ENCODE measurements at regions not wholly inside any gene's neighbourhood (a gene's known extent, or its start where the extent isn't known, plus 50 kb on each side); places are given as distances from the start of the nearest gene placed in this dataset.
"Not testable (repeated sequence)": the region's sequence is repeated elsewhere in the genome, so short reads cannot be mapped to it uniquely, and the experiment has no call there.

- Histone ChIP-seq H3K9me3 (ENCODE audit: control insufficient read depth in 2 of 2, insufficient read depth in 1 of 2, low read depth in 1 of 2, low read length in 1 of 2) (no peaks in the 10 kb centered on the region), H3K27ac (ENCODE audit: low read depth in 2 of 2, low read length in 1 of 2) (no peak overlapping the region), H3K4me1 (ENCODE audit: control insufficient read depth in 2 of 2, insufficient read depth in 2 of 2, low read length in 1 of 2) (no peaks in the 10 kb centered on the region), H3K27me3 (ENCODE audit: control insufficient read depth in 1 of 2, insufficient read depth in 2 of 2, low read length in 2 of 2) (no peaks in the 10 kb centered on the region), H3K4me3 (ENCODE audit: low read depth in 1 of 2, low read length in 2 of 2) (no peak overlapping the region), H3K36me3 (ENCODE audit: control insufficient read depth in 2 of 2, insufficient read depth in 2 of 2, low read length in 1 of 2) (no peaks in the 10 kb centered on the region)
- 53 to 63% methylated on average over 3 of the region's 3 CpGs for WGBS, 2 donors
Observed at GRCh38 chr16:26413780-26414179, 652.9 kb upstream of the C16orf82 start.

- WGBS, 2 donors, result 46 to 53% methylated on average over 8 of the region's 8 CpGs
- H3K9me3 ChIP-seq (ENCODE audit: control insufficient read depth in 2 of 2, insufficient read depth in 1 of 2, low read depth in 1 of 2, low read length in 1 of 2); H3K4me1 ChIP-seq (ENCODE audit: control insufficient read depth in 2 of 2, insufficient read depth in 2 of 2, low read length in 1 of 2); H3K36me3 ChIP-seq (ENCODE audit: control insufficient read depth in 2 of 2, insufficient read depth in 2 of 2, low read length in 1 of 2); H3K4me3 ChIP-seq (ENCODE audit: low read depth in 1 of 2, low read length in 2 of 2); H3K27ac ChIP-seq (ENCODE audit: low read depth in 2 of 2, low read length in 1 of 2); H3K27me3 ChIP-seq (ENCODE audit: control insufficient read depth in 1 of 2, insufficient read depth in 2 of 2, low read length in 2 of 2): not testable (repeated sequence)
Observed at GRCh38 chr16:26419458-26419857, 647.3 kb upstream of the C16orf82 start.

- H3K36me3 ChIP-seq (ENCODE audit: control insufficient read depth in 2 of 2, insufficient read depth in 2 of 2, low read length in 1 of 2), result no peaks in the 10 kb centered on the region
- no peak overlapping the region for H3K4me3 ChIP-seq (ENCODE audit: low read depth in 1 of 2, low read length in 2 of 2)
- H3K27ac ChIP-seq (ENCODE audit: low read depth in 2 of 2, low read length in 1 of 2), result no peak overlapping the region
- WGBS, 2 donors, result 83 to 92% methylated on average over 2 of the region's 2 CpGs
- H3K9me3 ChIP-seq (ENCODE audit: control insufficient read depth in 2 of 2, insufficient read depth in 1 of 2, low read depth in 1 of 2, low read length in 1 of 2), result peaks cover 0 to 3% of the 10 kb centered on the region in 2 donors
- no peaks in the 10 kb centered on the region for H3K4me1 ChIP-seq (ENCODE audit: control insufficient read depth in 2 of 2, insufficient read depth in 2 of 2, low read length in 1 of 2)
- H3K27me3 ChIP-seq (ENCODE audit: control insufficient read depth in 1 of 2, insufficient read depth in 2 of 2, low read length in 2 of 2), result no peaks in the 10 kb centered on the region
Observed at GRCh38 chr16:26430618-26431017, 636.1 kb upstream of the C16orf82 start.

DNA sequence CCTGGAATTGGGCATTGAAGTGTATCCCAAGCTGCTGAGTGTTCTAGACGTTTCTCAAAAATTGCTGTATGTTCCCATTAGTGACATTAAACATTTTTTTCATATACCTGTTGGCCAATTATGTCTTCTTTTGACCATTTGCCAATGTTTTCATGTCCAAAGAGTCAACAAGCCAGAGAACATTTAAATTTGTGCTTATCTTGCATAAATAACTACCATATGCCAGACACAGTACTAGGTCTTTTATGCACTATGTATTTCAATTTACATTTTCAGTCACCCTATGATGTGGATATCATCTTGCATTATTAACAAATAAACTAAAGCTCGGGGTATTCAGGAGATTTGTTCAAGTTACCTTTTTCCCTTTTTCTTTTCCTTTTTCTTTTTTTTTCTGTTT, 632.9 kb upstream of the C16orf82 start:
- WGBS, 2 donors, result 59 to 66% methylated on average over 2 of the region's 2 CpGs

GRCh38 chr16:26441178-26441577, 625.5 kb upstream of the C16orf82 start:
- Histone ChIP-seq H3K36me3 (ENCODE audit: control insufficient read depth in 2 of 2, insufficient read depth in 2 of 2, low read length in 1 of 2) (no peaks in the 10 kb centered on the region), H3K4me3 (ENCODE audit: low read depth in 1 of 2, low read length in 2 of 2) (no peak overlapping the region), H3K27me3 (ENCODE audit: control insufficient read depth in 1 of 2, insufficient read depth in 2 of 2, low read length in 2 of 2) (no peaks in the 10 kb centered on the region), H3K27ac (ENCODE audit: low read depth in 2 of 2, low read length in 1 of 2) (no peak overlapping the region), H3K4me1 (ENCODE audit: control insufficient read depth in 2 of 2, insufficient read depth in 2 of 2, low read length in 1 of 2) (no peaks in the 10 kb centered on the region), H3K9me3 (ENCODE audit: control insufficient read depth in 2 of 2, insufficient read depth in 1 of 2, low read depth in 1 of 2, low read length in 1 of 2) (no peaks in the 10 kb centered on the region)
- WGBS, 2 donors, result 43 to 54% methylated on average over 3 of the region's 3 CpGs

More for the DNA sequence above, 632.9 kb upstream of the C16orf82 start:
- Histone ChIP-seq H3K4me3 (ENCODE audit: low read depth in 1 of 2, low read length in 2 of 2) (no peak overlapping the region), H3K27me3 (ENCODE audit: control insufficient read depth in 1 of 2, insufficient read depth in 2 of 2, low read length in 2 of 2) (no peaks in the 10 kb centered on the region), H3K4me1 (ENCODE audit: control insufficient read depth in 2 of 2, insufficient read depth in 2 of 2, low read length in 1 of 2) (no peaks in the 10 kb centered on the region), H3K27ac (ENCODE audit: low read depth in 2 of 2, low read length in 1 of 2) (no peak overlapping the region), H3K36me3 (ENCODE audit: control insufficient read depth in 2 of 2, insufficient read depth in 2 of 2, low read length in 1 of 2) (no peaks in the 10 kb centered on the region), H3K9me3 (ENCODE audit: control insufficient read depth in 2 of 2, insufficient read depth in 1 of 2, low read depth in 1 of 2, low read length in 1 of 2) (peaks cover 0 to 3% of the 10 kb centered on the region in 2 donors)

DNA sequence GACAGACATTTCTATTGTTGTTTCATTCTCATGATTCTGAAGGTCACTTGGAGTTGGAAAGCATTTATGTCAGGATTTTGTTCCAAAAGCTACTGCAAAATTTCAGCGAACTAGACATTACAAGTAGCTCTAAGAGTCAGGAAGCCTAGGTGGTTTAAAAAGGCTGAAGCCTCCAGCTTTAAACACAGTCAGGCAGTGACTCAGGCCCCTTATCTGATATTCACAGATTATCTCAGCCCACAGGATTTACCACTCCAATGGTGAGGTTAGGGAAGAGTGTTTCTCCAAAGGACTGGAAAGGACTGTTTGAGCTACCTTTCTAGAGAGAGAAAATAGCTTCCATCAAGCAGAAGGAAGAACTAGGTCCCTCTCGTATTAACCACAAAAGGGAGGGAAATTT, 624.4 kb upstream of the C16orf82 start:
- Histone ChIP-seq H3K27ac (ENCODE audit: low read depth in 2 of 2, low read length in 1 of 2) (no peak overlapping the region), H3K27me3 (ENCODE audit: control insufficient read depth in 1 of 2, insufficient read depth in 2 of 2, low read length in 2 of 2) (no peaks in the 10 kb centered on the region), H3K9me3 (ENCODE audit: control insufficient read depth in 2 of 2, insufficient read depth in 1 of 2, low read depth in 1 of 2, low read length in 1 of 2) (no peaks in the 10 kb centered on the region), H3K36me3 (ENCODE audit: control insufficient read depth in 2 of 2, insufficient read depth in 2 of 2, low read length in 1 of 2) (no peaks in the 10 kb centered on the region), H3K4me1 (ENCODE audit: control insufficient read depth in 2 of 2, insufficient read depth in 2 of 2, low read length in 1 of 2) (no peaks in the 10 kb centered on the region), H3K4me3 (ENCODE audit: low read depth in 1 of 2, low read length in 2 of 2) (no peak overlapping the region)
- 67 to 72% methylated on average over 2 of the region's 2 CpGs for WGBS, 2 donors

GRCh38 chr16:26447570-26447969, 619.2 kb upstream of the C16orf82 start:
- H3K9me3 ChIP-seq (ENCODE audit: control insufficient read depth in 2 of 2, insufficient read depth in 1 of 2, low read depth in 1 of 2, low read length in 1 of 2), result no peaks in the 10 kb centered on the region
- H3K36me3 ChIP-seq (ENCODE audit: control insufficient read depth in 2 of 2, insufficient read depth in 2 of 2, low read length in 1 of 2), result no peaks in the 10 kb centered on the region
- H3K27ac ChIP-seq (ENCODE audit: low read depth in 2 of 2, low read length in 1 of 2), result no peak overlapping the region
- H3K4me1 ChIP-seq (ENCODE audit: control insufficient read depth in 2 of 2, insufficient read depth in 2 of 2, low read length in 1 of 2), result no peaks in the 10 kb centered on the region
- no peaks in the 10 kb centered on the region for H3K27me3 ChIP-seq (ENCODE audit: control insufficient read depth in 1 of 2, insufficient read depth in 2 of 2, low read length in 2 of 2)
- WGBS, 2 donors, result 84 to 93% methylated on average over 5 of the region's 5 CpGs
- H3K4me3 ChIP-seq (ENCODE audit: low read depth in 1 of 2, low read length in 2 of 2), result no peak overlapping the region

GRCh38 chr16:26453215-26453614, 613.5 kb upstream of the C16orf82 start:
- Histone ChIP-seq H3K9me3 (ENCODE audit: control insufficient read depth in 2 of 2, insufficient read depth in 1 of 2, low read depth in 1 of 2, low read length in 1 of 2) (no peaks in the 10 kb centered on the region), H3K27ac (ENCODE audit: low read depth in 2 of 2, low read length in 1 of 2) (no peak overlapping the region), H3K27me3 (ENCODE audit: control insufficient read depth in 1 of 2, insufficient read depth in 2 of 2, low read length in 2 of 2) (no peaks in the 10 kb centered on the region), H3K4me1 (ENCODE audit: control insufficient read depth in 2 of 2, insufficient read depth in 2 of 2, low read length in 1 of 2) (no peaks in the 10 kb centered on the region), H3K4me3 (ENCODE audit: low read depth in 1 of 2, low read length in 2 of 2) (no peak overlapping the region), H3K36me3 (ENCODE audit: control insufficient read depth in 2 of 2, insufficient read depth in 2 of 2, low read length in 1 of 2) (no peaks in the 10 kb centered on the region)
- 32 to 43% methylated on average over 1 of the region's 1 CpG for WGBS, 2 donors

- Histone ChIP-seq H3K27me3 (ENCODE audit: control insufficient read depth in 1 of 2, insufficient read depth in 2 of 2, low read length in 2 of 2) (no peaks in the 10 kb centered on the region), H3K4me3 (ENCODE audit: low read depth in 1 of 2, low read length in 2 of 2) (no peak overlapping the region), H3K4me1 (ENCODE audit: control insufficient read depth in 2 of 2, insufficient read depth in 2 of 2, low read length in 1 of 2) (no peaks in the 10 kb centered on the region), H3K27ac (ENCODE audit: low read depth in 2 of 2, low read length in 1 of 2) (no peak overlapping the region), H3K36me3 (ENCODE audit: control insufficient read depth in 2 of 2, insufficient read depth in 2 of 2, low read length in 1 of 2) (no peaks in the 10 kb centered on the region), H3K9me3 (ENCODE audit: control insufficient read depth in 2 of 2, insufficient read depth in 1 of 2, low read depth in 1 of 2, low read length in 1 of 2) (no peaks in the 10 kb centered on the region)
- 61 to 75% methylated on average over 2 of the region's 2 CpGs for WGBS, 2 donors
Observed at GRCh38 chr16:26454102-26454501, 612.6 kb upstream of the C16orf82 start.

- H3K27me3 ChIP-seq (ENCODE audit: control insufficient read depth in 1 of 2, insufficient read depth in 2 of 2, low read length in 2 of 2), result no peaks in the 10 kb centered on the region
- H3K9me3 ChIP-seq (ENCODE audit: control insufficient read depth in 2 of 2, insufficient read depth in 1 of 2, low read depth in 1 of 2, low read length in 1 of 2), result no peaks in the 10 kb centered on the region
- no peak overlapping the region for H3K4me3 ChIP-seq (ENCODE audit: low read depth in 1 of 2, low read length in 2 of 2)
- H3K27ac ChIP-seq (ENCODE audit: low read depth in 2 of 2, low read length in 1 of 2), result no peak overlapping the region
- H3K36me3 ChIP-seq (ENCODE audit: control insufficient read depth in 2 of 2, insufficient read depth in 2 of 2, low read length in 1 of 2), result no peaks in the 10 kb centered on the region
- 80 to 83% methylated on average over 8 of the region's 8 CpGs for WGBS, 2 donors
- no peaks in the 10 kb centered on the region for H3K4me1 ChIP-seq (ENCODE audit: control insufficient read depth in 2 of 2, insufficient read depth in 2 of 2, low read length in 1 of 2)
Observed at GRCh38 chr16:26456074-26456473, 610.7 kb upstream of the C16orf82 start.
